Smooth muscle cell of the brain vasculature (primary cell): ENCODE measurements at regions not wholly inside any gene's neighbourhood (a gene's known extent, or its start where the extent isn't known, plus 50 kb on each side); places are given as distances from the start of the nearest gene placed in this dataset.

Experiments
- DNase-seq: peaks from one replicate; pipeline ENCODE4 v3.0.0-alpha.2; 2012; ENCODE audit warnings: low read depth, low spot score

- no peak for DNase-seq
These were observed 264.8 kb upstream of the PTGER4 start for GRCh38 chr5:40414922-40415321.

GRCh38 chr5:40413743-40414142 is 266.0 kb upstream of the PTGER4 start:
- DNase-seq: no peak

- no peak for DNase-seq
These were observed 266.9 kb upstream of the PTGER4 start for GRCh38 chr5:40412771-40413170.

DNA sequence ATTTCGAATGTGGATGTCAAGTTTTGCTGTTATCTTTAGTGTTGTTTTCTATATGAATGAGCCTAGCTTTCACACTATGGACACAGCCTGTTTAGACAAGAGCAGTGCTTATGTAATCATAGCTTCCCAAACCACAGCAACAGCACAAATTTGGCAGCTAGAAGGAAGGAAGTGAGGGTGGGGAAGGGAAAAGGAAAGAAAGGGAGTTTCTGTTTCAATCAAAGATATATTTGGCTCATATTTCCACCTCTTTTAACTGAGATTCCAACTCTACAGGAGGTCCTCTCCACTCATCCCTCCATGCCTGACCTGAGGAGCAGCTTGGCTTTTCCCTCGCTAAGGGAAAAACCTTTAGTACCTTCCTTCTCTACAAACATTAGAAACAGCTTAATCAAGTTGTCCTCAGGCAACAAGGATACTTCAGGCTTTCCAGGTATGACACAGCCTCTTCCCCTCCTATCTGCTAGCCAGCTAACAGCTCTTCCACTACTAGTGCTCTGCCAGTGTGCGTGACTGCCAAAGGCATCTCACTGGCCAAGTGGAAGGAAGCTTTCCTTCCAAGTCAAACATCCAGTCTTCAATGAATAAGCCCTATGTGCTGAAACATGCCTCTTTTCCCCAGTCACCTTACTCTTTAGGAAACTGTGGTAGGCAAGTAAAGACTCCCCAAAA is 268.6 kb upstream of the PTGER4 start:
- no peak for DNase-seq

DNA sequence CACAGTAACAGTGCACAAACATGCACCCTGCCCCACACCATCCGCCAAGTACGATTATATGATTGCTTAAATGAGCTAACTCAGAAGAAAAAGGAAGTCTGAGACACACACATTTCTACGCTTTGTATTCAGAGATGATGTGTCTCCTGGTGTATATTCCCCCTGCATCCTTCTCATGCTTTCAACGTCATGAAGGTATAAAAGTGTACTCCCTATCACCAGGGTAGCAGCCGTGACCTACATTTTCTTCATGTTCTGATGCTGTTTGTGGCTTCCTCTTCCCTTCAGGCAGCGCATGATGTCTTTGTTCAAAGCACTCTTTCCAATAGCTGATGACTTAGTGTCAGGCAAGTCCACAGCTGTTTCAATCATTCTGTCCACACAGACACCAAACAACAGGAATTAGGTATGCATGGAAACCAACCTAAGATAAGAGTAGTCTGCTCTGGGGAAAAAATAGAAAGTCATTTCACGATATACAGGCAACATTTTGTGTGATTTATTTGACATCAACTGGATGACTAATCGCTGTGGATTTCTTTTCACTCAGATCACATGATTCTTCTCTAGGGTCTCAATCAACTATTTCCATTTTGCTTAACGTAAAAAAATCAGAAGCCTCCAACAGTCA is 269.4 kb upstream of the PTGER4 start:
- no peak for DNase-seq

DNA sequence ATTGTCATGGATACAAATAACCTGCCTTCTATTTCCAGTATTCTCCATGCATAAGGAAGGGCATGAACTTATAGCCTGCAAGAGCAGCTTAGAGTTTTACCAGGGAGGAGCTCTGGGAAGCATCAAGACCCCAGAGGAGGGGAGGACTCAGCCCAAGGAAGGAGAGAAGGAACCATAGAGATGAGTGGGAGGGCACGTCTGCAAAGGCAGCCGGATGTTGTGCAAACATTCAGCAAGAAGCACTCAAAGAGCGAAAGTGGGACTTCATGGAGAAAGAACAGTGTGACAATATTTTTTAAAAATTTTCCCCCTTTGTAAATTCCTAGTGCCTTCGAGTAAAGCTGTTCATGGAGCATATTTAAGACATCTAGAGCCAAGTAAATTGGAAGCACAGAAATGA is 270.1 kb upstream of the PTGER4 start:
- no peak for DNase-seq

- no peak for DNase-seq
These were observed 272.9 kb upstream of the PTGER4 start for GRCh38 chr5:40406741-40407211.

DNA sequence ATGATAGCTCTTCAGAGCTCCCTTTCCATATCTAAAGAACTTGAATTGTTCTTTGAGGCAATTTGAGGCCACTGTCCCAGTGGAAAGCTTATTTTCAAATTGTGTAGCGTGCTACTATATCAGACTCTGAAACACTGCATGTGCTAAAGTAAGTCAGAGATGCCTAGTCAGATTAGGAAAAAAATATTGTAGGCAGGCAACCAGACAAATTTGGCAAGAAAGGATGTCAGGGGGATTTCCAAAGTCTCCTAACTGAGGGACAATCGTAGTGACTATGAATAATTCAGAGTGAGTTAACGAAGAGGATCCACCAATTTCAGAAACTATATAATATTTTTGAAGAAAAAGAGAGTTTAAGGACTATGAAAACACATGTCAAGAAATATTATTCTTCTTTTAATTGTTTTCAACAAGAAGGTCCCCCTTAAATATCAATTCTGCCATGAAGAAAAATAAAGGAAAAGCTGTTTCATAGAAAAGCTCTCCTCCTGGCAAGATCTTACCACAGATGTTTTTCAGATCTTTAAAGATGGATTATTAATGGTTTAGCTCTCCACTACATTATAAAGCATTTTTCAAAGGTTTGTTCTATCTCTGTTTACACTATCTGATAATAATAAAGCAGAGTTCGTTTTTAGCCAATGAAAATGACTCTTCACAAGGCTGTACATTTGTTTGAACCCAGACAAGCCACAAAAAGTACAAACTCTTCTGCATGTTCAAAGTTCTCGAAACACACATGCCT is 273.5 kb upstream of the PTGER4 start:
- DNase-seq: no peak

DNA sequence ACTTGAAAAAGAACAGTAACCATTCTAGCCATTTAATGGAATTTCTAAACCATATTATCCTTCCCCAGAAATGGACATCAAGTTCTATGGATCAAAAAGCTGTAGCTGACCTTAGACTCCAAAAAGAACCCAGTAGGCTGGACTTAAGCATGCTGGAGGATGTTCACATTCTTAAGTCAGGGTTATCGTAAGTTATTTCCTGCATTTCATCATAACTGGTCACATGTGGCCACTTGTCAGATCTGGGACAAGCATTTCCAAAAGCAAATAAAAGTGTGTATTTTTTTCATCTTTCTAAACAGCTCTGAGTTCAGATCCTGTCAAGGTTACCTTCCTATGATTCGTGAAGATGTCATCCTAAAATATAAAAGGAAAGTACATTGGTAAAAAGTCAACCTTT is 274.5 kb upstream of the PTGER4 start:
- no peak for DNase-seq

DNA sequence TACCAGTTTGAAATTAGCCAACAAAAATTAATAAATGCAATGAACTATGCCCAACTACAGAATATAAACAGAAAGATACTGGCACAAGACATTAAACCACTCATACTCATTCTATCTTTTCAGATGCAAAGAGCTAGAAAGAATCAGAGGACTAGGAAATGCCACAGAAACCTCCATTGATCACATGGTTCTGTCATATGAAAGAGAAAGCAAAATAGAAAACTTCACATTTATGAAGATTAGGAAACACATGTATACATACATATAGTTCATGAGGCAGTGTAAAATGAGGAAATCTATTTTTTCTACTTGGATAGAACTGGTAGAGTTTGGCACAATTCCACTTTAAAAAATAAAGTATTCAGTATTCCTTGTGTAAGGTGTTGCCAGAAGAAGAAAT is 275.1 kb upstream of the PTGER4 start:
- DNase-seq: no peak

- no peak for DNase-seq
These were observed 277.7 kb upstream of the PTGER4 start for GRCh38 chr5:40402007-40402364.

- peak; percentile 56 for DNase-seq
These were observed 278.3 kb upstream of the PTGER4 start for GRCh38 chr5:40401284-40402006.

GRCh38 chr5:40400245-40400644 is 279.5 kb upstream of the PTGER4 start:
- no peak for DNase-seq

GRCh38 chr5:40399349-40399748 is 280.4 kb upstream of the PTGER4 start:
- no peak for DNase-seq

DNA sequence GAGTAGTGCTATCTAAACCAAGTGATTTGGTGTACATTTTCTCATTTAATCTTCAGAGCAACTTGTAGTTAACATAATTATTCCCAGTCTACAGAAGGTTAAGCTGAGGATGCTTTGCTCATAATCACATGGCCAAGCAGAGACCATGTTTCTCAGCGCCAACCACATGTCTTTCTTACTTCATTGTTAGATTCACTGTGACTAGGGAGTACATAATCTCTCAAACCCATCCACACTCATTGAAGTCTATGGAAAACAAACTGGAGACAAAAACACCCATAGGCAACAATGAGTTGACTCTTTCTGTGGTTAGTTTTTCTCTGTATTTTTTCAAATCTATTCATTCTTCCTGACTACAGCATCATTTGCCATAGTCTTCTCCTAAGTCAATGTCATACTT is 281.7 kb upstream of the PTGER4 start:
- DNase-seq: no peak

GRCh38 chr5:40397091-40397490 is 282.6 kb upstream of the PTGER4 start:
- no peak for DNase-seq

GRCh38 chr5:40396317-40396716 is 283.4 kb upstream of the PTGER4 start:
- no peak for DNase-seq

DNA sequence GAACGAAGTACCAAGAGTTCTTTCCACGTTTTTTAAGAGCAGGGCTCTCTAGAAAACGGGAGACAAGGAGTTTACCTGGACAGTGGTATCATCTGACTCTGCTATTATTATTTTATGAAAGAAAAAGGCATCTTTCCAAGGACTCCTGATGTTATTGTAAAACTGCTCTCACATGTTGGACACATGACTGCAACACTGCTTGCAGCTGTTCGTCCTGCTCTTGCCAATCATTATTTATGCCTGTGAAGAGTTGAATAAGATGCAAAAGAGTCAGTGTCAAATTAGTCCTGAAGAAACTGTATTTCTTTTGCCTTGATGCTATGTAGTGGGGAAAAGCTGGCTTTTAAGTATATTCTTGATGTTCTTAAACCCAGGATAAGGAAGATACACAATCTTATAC is 284.5 kb upstream of the PTGER4 start:
- DNase-seq: no peak

- DNase-seq: no peak
These were observed 285.0 kb upstream of the PTGER4 start for GRCh38 chr5:40394698-40395097.

- no peak for DNase-seq
These were observed 288.1 kb upstream of the PTGER4 start for GRCh38 chr5:40391642-40392041.

GRCh38 chr5:40390281-40391149 is 289.2 kb upstream of the PTGER4 start:
- no peak for DNase-seq
